ENCODE measurements at regions not wholly inside any gene's neighbourhood (a gene's known extent, or its start where the extent isn't known, plus 50 kb on each side); places are given as distances from the start of the nearest gene placed in this dataset.

- DNase-seq (ENCODE audit: extremely low read depth in 1 of 2, low read depth in 1 of 2), result no peak
Observed at GRCh38 chr6:87860902-87861301, 158.9 kb upstream of the AKIRIN2 start.

- no peak for DNase-seq (ENCODE audit: extremely low read depth in 1 of 2, low read depth in 1 of 2)
Observed at GRCh38 chr6:87858440-87858839, 156.4 kb upstream of the AKIRIN2 start.

DNA sequence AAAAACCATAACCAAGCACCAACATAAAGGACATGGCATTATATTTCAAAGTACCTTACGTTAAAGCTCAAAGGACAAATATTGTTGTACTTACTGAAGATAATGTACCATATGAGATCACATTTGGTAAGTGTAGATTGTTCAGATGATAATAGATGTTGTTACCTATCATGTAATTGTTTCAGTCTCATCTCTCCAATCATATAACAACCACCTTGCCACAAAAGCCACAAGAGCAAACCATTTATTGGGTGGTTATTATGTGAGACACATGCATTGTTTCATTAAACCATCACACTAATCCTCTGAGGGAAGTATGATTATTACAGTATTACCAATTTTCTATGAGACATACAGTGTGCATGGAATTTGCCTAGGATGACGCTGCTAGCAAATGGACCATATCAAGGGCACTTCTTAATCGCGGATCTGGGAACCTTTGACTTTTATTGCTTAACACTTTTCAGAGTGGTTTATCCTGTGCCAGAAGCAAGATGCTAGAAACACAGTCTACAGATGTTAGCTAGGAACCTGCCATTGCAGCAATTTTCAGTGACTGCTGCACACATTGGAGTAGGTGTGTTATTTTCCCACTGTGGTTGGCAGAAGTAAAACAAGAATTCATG is 149.8 kb upstream of the AKIRIN2 start:
- DNase-seq (ENCODE audit: extremely low read depth in 1 of 2, low read depth in 1 of 2), result no peak

DNA sequence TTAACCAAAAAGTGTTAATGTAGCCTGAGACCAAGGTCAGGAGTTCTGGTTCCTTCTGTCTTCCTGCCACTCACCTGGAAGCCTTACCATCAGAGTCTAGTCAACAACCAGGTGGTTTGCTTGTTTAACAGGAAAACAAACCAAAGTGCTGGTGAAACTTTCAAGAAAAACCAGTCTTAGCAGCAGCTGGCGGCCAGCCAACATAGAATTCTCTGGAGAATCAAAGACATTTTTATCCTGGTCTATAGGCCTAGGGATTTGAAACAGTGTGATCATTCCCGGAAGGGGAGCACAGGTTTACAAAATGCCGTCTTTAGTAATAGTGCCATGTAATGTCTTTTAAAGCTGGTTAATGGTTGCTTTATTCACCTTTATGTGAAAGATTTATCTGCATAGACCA is 146.6 kb upstream of the AKIRIN2 start:
- DNase-seq (ENCODE audit: extremely low read depth in 1 of 2, low read depth in 1 of 2), result no peak

DNA sequence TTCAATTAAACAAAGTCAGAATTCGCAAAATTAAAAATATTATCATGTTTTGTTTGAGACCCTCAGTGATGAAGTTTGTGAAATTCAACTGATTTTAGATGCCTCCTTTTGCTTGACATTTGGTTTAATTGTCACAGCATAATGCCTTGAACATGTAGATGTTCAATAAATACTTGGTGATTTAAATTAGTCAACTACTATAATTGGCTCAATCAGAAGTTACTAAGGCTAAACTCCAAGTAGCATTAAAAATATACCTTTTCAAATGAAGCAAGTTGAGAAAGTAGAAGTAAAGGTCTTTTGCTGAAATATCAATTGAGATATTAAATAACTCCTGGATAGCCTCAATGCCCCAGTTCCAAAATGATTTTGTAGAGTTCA is 145.8 kb upstream of the AKIRIN2 start:
- no peak for DNase-seq (ENCODE audit: extremely low read depth in 1 of 2, low read depth in 1 of 2)

DNA sequence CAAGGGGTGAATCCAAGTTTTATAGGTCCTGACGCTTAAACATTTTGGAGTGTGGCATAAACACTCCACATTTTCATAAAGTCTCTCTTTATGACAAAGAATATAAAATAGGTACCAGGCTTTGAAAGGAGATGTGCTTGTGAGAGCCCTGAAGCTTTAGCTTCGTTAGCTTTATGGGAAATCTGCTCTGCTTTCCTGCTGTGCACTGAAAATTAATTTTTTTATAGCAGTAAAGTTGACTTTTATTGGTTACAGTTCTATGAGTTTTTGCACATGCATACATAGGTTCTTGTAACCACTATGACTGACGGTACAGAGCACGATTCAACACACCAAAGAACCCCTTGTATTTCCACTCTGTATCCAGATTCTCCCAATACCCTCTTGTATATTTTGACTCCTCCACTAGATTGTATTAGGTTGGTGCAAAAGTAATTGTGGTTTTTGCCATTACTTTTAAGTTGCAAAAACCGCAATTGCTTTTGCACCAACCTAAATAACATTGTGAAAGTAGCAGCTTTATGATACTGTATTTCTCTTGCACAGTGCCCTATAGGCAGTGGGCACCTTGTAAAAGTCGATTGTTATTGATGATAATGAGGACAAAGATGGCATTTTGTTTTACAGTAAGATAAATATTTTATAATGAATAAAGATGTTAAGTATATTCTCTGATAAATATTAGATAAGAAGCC is 145.2 kb upstream of the AKIRIN2 start:
- DNase-seq (ENCODE audit: extremely low read depth in 1 of 2, low read depth in 1 of 2), result no peak

DNA sequence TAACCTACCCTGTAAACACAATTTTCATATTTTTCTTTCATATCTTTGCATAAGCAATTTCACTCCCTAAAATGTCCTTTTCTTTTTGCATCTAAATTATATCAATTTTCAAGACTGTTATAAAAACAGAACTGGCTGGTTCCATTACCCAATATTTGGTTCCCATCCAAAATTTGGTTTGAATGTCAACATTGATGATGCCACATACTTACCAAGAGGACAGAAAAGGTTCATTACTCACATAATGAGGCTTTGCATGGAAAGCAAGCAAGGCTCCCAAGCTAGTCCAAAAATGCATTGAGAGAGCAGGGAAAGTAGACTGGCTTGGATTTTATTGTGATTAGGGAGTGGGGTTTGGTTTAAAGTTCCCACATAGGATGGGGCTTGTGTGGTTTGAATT is 144.4 kb upstream of the AKIRIN2 start:
- no peak for DNase-seq (ENCODE audit: extremely low read depth in 1 of 2, low read depth in 1 of 2)

GRCh38 chr6:87840324-87840723 is 138.3 kb upstream of the AKIRIN2 start:
- no peak for DNase-seq (ENCODE audit: extremely low read depth in 1 of 2, low read depth in 1 of 2)

GRCh38 chr6:87837876-87838275 is 135.8 kb upstream of the AKIRIN2 start:
- DNase-seq (ENCODE audit: extremely low read depth in 1 of 2, low read depth in 1 of 2), result no peak

- DNase-seq (ENCODE audit: extremely low read depth in 1 of 2, low read depth in 1 of 2), result no peak
Observed at GRCh38 chr6:87837444-87837843, 135.4 kb upstream of the AKIRIN2 start.

GRCh38 chr6:87832025-87832825 is 130.2 kb upstream of the AKIRIN2 start:
- DNase-seq (ENCODE audit: extremely low read depth in 1 of 2, low read depth in 1 of 2), result no peak

- DNase-seq (ENCODE audit: extremely low read depth in 1 of 2, low read depth in 1 of 2), result no peak
Observed at GRCh38 chr6:87830907-87831306, 128.9 kb upstream of the AKIRIN2 start.

- no peak for DNase-seq (ENCODE audit: extremely low read depth in 1 of 2, low read depth in 1 of 2)
Observed at GRCh38 chr6:87829622-87830121, 127.6 kb upstream of the AKIRIN2 start.

GRCh38 chr6:87828044-87828443 is 126.0 kb upstream of the AKIRIN2 start:
- no peak for DNase-seq (ENCODE audit: extremely low read depth in 1 of 2, low read depth in 1 of 2)

- no peak for DNase-seq (ENCODE audit: extremely low read depth in 1 of 2, low read depth in 1 of 2)
Observed at GRCh38 chr6:87827346-87827745, 125.3 kb upstream of the AKIRIN2 start.

- no peak for DNase-seq (ENCODE audit: extremely low read depth in 1 of 2, low read depth in 1 of 2)
Observed at GRCh38 chr6:87826424-87826823, 124.4 kb upstream of the AKIRIN2 start.

DNA sequence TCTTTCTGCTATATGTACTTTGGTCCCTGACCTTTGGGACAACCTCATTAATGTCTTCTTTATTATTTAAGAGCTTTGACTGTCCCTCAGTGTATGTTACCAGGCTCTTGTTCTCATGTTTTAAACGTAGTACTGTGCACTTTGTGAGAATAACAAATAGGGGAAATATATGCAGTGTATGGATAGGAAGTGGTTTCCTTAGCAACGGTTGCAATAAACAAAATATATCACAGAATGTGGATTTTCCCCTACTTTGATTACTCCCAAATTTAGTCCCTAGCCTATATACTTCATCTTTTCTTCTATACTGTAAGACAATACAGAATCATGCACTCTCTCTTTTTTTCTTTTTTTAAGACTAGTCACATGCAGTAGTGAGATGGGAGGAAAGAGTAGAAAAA is 123.8 kb upstream of the AKIRIN2 start:
- no peak for DNase-seq (ENCODE audit: extremely low read depth in 1 of 2, low read depth in 1 of 2)

DNA sequence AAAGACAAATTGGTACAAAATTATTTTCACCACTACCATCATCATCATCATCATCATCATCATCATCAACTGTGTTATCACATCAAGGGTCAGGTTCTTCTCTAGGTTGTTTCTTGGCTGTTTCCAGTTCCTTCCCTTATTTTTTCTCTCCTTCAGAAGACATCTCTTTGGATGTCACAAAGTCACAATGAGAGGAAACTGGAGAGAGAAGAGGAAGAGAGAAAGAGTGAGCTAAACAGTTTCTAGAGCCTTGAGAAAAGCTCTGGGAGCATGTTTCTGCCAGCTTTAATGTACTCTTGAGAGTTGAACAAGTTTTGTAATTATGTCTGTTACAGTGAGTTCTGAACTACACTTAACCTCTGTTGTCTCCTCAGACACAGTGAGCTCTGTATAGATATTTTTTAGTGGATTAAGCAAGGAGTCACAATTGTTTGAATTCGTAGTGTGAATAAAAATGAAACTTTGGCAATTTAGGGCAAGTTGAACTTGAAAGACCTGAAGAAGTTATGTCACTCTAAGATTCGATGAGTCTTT is 123.0 kb upstream of the AKIRIN2 start:
- DNase-seq (ENCODE audit: extremely low read depth in 1 of 2, low read depth in 1 of 2), result no peak

GRCh38 chr6:87822011-87822410 is 120.0 kb upstream of the AKIRIN2 start:
- no peak for DNase-seq (ENCODE audit: extremely low read depth in 1 of 2, low read depth in 1 of 2)

DNA sequence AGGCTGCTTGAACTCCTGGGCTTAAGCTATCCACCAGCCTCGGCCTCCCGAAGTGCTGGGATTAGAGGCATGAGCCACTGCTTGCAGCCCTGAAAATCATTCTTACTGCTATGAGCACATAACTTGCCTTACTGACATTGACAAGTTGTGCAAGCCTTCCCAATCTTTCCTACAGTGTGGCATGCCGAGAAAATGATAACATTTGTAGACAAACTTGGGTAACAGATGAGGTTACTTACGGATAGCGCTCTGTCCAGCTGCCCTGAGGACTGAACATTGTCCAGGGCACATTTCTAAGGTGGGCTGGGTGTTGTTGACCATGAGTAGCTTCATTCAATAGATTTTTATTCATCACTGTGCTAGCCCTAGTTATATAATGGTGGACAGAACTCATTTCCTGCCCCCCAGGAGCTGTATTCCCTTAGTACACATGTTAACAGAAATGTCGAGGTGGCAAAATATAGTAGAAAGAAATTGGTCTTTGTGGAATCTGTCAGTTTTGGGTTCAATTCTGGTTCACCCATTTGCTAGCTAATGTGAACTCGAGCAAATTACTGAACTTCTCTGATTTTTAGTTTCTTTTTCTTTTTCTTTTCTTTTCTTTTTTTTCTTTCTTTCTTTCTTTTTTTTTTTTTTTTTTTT is 118.4 kb upstream of the AKIRIN2 start:
- DNase-seq (ENCODE audit: extremely low read depth in 1 of 2, low read depth in 1 of 2), result no peak

DNA sequence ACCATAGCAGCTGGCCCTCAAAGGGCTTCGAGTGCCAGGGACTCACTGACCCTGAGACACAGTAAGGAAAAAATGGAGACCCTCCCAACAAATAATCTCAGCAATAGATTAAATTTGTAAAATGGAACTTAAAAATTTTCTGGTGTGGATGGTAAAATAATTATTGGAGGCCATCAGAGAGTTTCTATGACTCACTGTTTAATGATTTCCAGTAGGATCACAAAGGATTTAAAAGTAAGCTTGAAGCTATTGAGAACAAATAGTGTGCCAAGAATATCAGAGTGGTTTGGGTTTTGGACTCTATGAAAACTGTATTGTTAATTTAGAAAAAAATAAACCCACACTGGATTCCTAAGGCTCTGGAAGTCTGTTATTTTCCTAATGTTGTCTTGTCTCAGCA is 115.2 kb upstream of the AKIRIN2 start:
- no peak for DNase-seq (ENCODE audit: extremely low read depth in 1 of 2, low read depth in 1 of 2)

Measured in stimulated activated CD8-positive, alpha-beta memory T cell treated with anti-CD3 and anti-CD28 coated beads, Interleukin-7, amount 100 ng/mL, for 48 hours (primary cell).